Activated CD8-positive, alpha-beta memory T cell treated with anti-CD3 and anti-CD28 coated beads for 36 hours (primary cell): ENCODE measurements at regions not wholly inside any gene's neighbourhood (a gene's known extent, or its start where the extent isn't known, plus 50 kb on each side); places are given as distances from the start of the nearest gene placed in this dataset.
"Not testable (repeated sequence)": the region's sequence is repeated elsewhere in the genome, so short reads cannot be mapped to it uniquely, and the experiment has no call there.

ENCODE experiments used
- CTCF ChIA-PET: fragments of 350-600 bp; sonication (Branson Sonifier 250); formaldehyde crosslinking; loops from one replicate; lab custom pipeline; 2021; ENCODE audit warnings: antibody characterized with exemption; lab: Charles Lee
- POLR2A ChIA-PET: fragments of 350-600 bp; sonication (Branson Sonifier 250); formaldehyde crosslinking; loops from one replicate; lab custom pipeline; 2021; ENCODE audit warnings: antibody characterized with exemption; lab: Charles Lee

GRCh38 chr13:50167224-50167947 is 152.1 kb downstream of the KCNRG start:
- ChIA-PET POLR2A (no interaction called here), CTCF (interaction anchor here (0.5 to 1.1 kb wide), 2 partner anchors 42 to 67 kb away, joined by 3 to 4 read pairs; no protein-coding TSS in a partner anchor)

- CTCF ChIA-PET: no interaction called here
- POLR2A ChIA-PET: no interaction called here
These were observed 152.7 kb downstream of the KCNRG start for GRCh38 chr13:50167967-50168366.

- ChIA-PET POLR2A (no interaction called here), CTCF (no interaction called here)
These were observed 153.5 kb downstream of the KCNRG start for GRCh38 chr13:50168786-50169185.

GRCh38 chr13:50170447-50171037 is 155.3 kb downstream of the KCNRG start:
- ChIA-PET CTCF (no interaction called here), POLR2A (no interaction called here)

GRCh38 chr13:50171590-50172282 is 156.5 kb downstream of the KCNRG start:
- CTCF ChIA-PET: no interaction called here

GRCh38 chr13:50173045-50173444 is 157.8 kb downstream of the KCNRG start:
- POLR2A ChIA-PET, CTCF ChIA-PET: not testable (repeated sequence)

More at GRCh38 chr13:50171590-50172282, 156.5 kb downstream of the KCNRG start:
- POLR2A ChIA-PET: no interaction called here

GRCh38 chr13:50174630-50175029 is 159.4 kb downstream of the KCNRG start:
- ChIA-PET POLR2A (no interaction called here), CTCF (no interaction called here)

GRCh38 chr13:50179977-50180376 is 164.7 kb downstream of the KCNRG start:
- ChIA-PET POLR2A (no interaction called here), CTCF (no interaction called here)

- CTCF ChIA-PET, POLR2A ChIA-PET: not testable (repeated sequence)
These were observed 170.8 kb downstream of the KCNRG start for GRCh38 chr13:50185769-50186763.

GRCh38 chr13:50187352-50188029 is 172.2 kb downstream of the KCNRG start:
- CTCF ChIA-PET: no interaction called here
- POLR2A ChIA-PET: no interaction called here

GRCh38 chr13:50188696-50189095 is 173.5 kb downstream of the KCNRG start:
- ChIA-PET CTCF (no interaction called here), POLR2A (interaction anchor here (0.6 kb wide), 1 partner anchor 45 kb away, joined by 5 read pairs; no protein-coding TSS in a partner anchor)

GRCh38 chr13:50189450-50189849 is 174.2 kb downstream of the KCNRG start:
- POLR2A ChIA-PET: no interaction called here
- CTCF ChIA-PET: interaction anchor here (0.8 kb wide), 1 partner anchor 35 kb away, joined by 3 read pairs; no protein-coding TSS in a partner anchor

GRCh38 chr13:50191004-50191403 is 175.8 kb downstream of the KCNRG start:
- ChIA-PET CTCF (interaction anchor here (0.6 to 1.0 kb wide), 2 partner anchors 14 to 1628 kb away, joined by 4 to 5 read pairs; no protein-coding TSS in a partner anchor), POLR2A (no interaction called here)

- ChIA-PET POLR2A (no interaction called here), CTCF (interaction anchor here (1.0 kb wide), 1 partner anchor 13 kb away, joined by 4 read pairs; no protein-coding TSS in a partner anchor)
These were observed 177.1 kb downstream of the KCNRG start for GRCh38 chr13:50192272-50192813.

GRCh38 chr13:50195045-50195444 is 179.8 kb downstream of the KCNRG start:
- ChIA-PET POLR2A (no interaction called here), CTCF (no interaction called here)

GRCh38 chr13:50196118-50196517 is 180.9 kb downstream of the KCNRG start:
- POLR2A ChIA-PET: no interaction called here

GRCh38 chr13:50197705-50198104 is 182.5 kb downstream of the KCNRG start:
- CTCF ChIA-PET: no interaction called here
- POLR2A ChIA-PET: no interaction called here

More at GRCh38 chr13:50196118-50196517, 180.9 kb downstream of the KCNRG start:
- CTCF ChIA-PET: no interaction called here

GRCh38 chr13:50198508-50198907 is 183.3 kb downstream of the KCNRG start:
- POLR2A ChIA-PET: no interaction called here
- CTCF ChIA-PET: no interaction called here
